MM.1S (cell line): ENCODE measurements at regions not wholly inside any gene's neighbourhood (a gene's known extent, or its start where the extent isn't known, plus 50 kb on each side); places are given as distances from the start of the nearest gene placed in this dataset.

ENCODE experiments used
- DNase-seq: peaks from one replicate; pipeline ENCODE4 v3.0.0-alpha.2; 2015
- H2AFZ ChIP-seq: fragments of 300-600 bp; sonication (generic); 2 replicates; pipeline ENCODE4 v1.6.0; 2016; ENCODE audit warnings: antibody characterized with exemption, low read length
- H3F3A ChIP-seq: fragments of 300-600 bp; sonication (generic); 2 replicates; pipeline ENCODE4 v1.6.1; 2016; ENCODE audit warnings: mild to moderate bottlenecking, antibody characterized with exemption, low read length, moderate library complexity, mixed read lengths; ENCODE audit not compliant: insufficient read depth
- H3K27ac ChIP-seq: fragments of 300-600 bp; sonication (generic); 2 replicates; pipeline ENCODE4 v1.5.1; 2016; ENCODE audit warnings: mild to moderate bottlenecking, low read length
- H3K27me3 ChIP-seq: fragments of 300-600 bp; sonication (generic); replicated peaks from 2 replicates; pipeline ENCODE4 v1.6.0; 2016; ENCODE audit warnings: low read length; ENCODE audit not compliant: insufficient read depth
- H3K36me3 ChIP-seq: fragments of 300-600 bp; sonication (generic); replicated peaks from 2 replicates; pipeline ENCODE4 v1.6.1; 2016; ENCODE audit warnings: mild to moderate bottlenecking, low read length, mixed read lengths; ENCODE audit not compliant: insufficient read depth
- H3K4me1 ChIP-seq: fragments of 300-600 bp; sonication (generic); 2 replicates; pipeline ENCODE4 v1.6.1; 2016; ENCODE audit warnings: low read length, mixed read lengths
- H3K4me2 ChIP-seq: fragments of 300-600 bp; sonication (generic); 2 replicates; pipeline ENCODE4 v1.6.0; 2016; ENCODE audit warnings: low read depth, low read length
- H3K4me3 ChIP-seq: fragments of 300-600 bp; sonication (generic); 2 replicates; pipeline ENCODE4 v1.5.1; 2016; ENCODE audit warnings: low read length, mixed read lengths
- H3K79me2 ChIP-seq: fragments of 300-600 bp; sonication (generic); 2 replicates; pipeline ENCODE4 v1.6.1; 2016; ENCODE audit warnings: mixed run types, low read length, mixed read lengths
- H3K9ac ChIP-seq: fragments of 300-600 bp; sonication (generic); 2 replicates; pipeline ENCODE4 v1.6.1; 2016; ENCODE audit warnings: low read length, mixed read lengths
- H3K9me2 ChIP-seq: fragments of 300-600 bp; sonication (generic); replicated peaks from 2 replicates; pipeline ENCODE4 v1.6.1; 2016; ENCODE audit warnings: mild to moderate bottlenecking, low read length, mixed read lengths; ENCODE audit not compliant: insufficient read depth
- H3K9me3 ChIP-seq: fragments of 300-600 bp; sonication (generic); replicated peaks from 2 replicates; pipeline ENCODE4 v1.6.1; 2016; ENCODE audit warnings: mild to moderate bottlenecking, low read length, mixed read lengths; ENCODE audit not compliant: insufficient read depth
- H4K20me1 ChIP-seq: fragments of 300-600 bp; sonication (generic); 2 replicates; pipeline ENCODE4 v1.6.1; 2016; ENCODE audit warnings: mild to moderate bottlenecking, low read length, moderate library complexity, mixed read lengths; ENCODE audit not compliant: insufficient read depth
- EZH2 ChIP-seq: fragments of 300-600 bp; sonication (generic); optimal IDR thresholded peaks from 2 replicates; pipeline ENCODE3; 2017; ENCODE audit warnings: low read depth, mild to moderate bottlenecking, antibody characterized with exemption, low read length, mixed read lengths
- EZH2phosphoT487 ChIP-seq: fragments of 300-600 bp; sonication (generic); IDR thresholded peaks from 2 replicates; pipeline ENCODE4 v1.6.1; 2018; ENCODE audit warnings: antibody characterized with exemption, low read length
- TF ChIP-seq, protein P1 (sequence below): fragments of 300-600 bp; sonication (generic); IDR thresholded peaks from 2 replicates; pipeline ENCODE4 v1.5.1; 2016; ENCODE audit warnings: antibody characterized with exemption, low read length, mixed read lengths

- H4K20me1 ChIP-seq = no peaks in the 10 kb centered on the region
- no peaks in the 10 kb centered on the region for H3K36me3 ChIP-seq
- no peaks in the 10 kb centered on the region for H3K9me3 ChIP-seq
- H3F3A ChIP-seq = no peaks in the 10 kb centered on the region
- H3K9ac ChIP-seq = no peak overlapping the region
- H3K27ac ChIP-seq = no peak overlapping the region
- TF ChIP-seq, protein P1, sequence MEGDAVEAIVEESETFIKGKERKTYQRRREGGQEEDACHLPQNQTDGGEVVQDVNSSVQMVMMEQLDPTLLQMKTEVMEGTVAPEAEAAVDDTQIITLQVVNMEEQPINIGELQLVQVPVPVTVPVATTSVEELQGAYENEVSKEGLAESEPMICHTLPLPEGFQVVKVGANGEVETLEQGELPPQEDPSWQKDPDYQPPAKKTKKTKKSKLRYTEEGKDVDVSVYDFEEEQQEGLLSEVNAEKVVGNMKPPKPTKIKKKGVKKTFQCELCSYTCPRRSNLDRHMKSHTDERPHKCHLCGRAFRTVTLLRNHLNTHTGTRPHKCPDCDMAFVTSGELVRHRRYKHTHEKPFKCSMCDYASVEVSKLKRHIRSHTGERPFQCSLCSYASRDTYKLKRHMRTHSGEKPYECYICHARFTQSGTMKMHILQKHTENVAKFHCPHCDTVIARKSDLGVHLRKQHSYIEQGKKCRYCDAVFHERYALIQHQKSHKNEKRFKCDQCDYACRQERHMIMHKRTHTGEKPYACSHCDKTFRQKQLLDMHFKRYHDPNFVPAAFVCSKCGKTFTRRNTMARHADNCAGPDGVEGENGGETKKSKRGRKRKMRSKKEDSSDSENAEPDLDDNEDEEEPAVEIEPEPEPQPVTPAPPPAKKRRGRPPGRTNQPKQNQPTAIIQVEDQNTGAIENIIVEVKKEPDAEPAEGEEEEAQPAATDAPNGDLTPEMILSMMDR = no peak
- no peak for TF ChIP-seq EZH2phosphoT487
- TF ChIP-seq EZH2 = no peak
- no peaks in the 10 kb centered on the region for H3K27me3 ChIP-seq
- no peaks in the 10 kb centered on the region for H3K79me2 ChIP-seq
- no peak overlapping the region for H3K4me2 ChIP-seq
- no peak overlapping the region for H3K4me3 ChIP-seq
- no peaks in the 10 kb centered on the region for H3K9me2 ChIP-seq
- H3K4me1 ChIP-seq = no peaks in the 10 kb centered on the region
- DNase-seq = no peak
- H2AFZ ChIP-seq = no peak overlapping the region
These were observed 180.6 kb downstream of the CYP26A1 start for GRCh38 chr10:93254180-93254853.

DNA sequence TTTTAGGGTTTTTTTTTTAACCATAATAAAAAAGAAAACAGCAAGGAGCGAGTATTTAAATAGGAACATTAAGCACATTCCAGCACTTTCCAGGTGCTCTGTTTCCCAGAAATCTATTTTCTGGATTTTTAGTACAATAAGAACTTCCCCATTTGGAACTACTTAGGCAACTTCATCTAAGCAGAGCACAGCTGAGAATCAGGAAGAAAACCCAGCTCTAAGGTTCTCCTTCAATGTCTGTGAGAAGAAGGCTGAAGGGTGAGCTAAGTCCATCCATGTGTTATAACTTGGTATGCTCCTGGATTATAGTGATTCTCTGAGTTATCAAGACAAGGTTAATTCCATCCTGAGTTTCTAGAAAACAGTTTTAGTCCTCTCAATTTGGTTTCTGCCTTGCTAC, 181.9 kb downstream of the CYP26A1 start:
- H3K27me3 ChIP-seq = no peaks in the 10 kb centered on the region
- no peaks in the 10 kb centered on the region for H3K4me1 ChIP-seq
- no peak for DNase-seq
- no peaks in the 10 kb centered on the region for H3F3A ChIP-seq
- H3K9me3 ChIP-seq = no peaks in the 10 kb centered on the region
- H3K4me3 ChIP-seq = no peak overlapping the region
- H3K4me2 ChIP-seq = no peak overlapping the region
- no peaks in the 10 kb centered on the region for H3K79me2 ChIP-seq
- H3K36me3 ChIP-seq = no peaks in the 10 kb centered on the region
- no peak overlapping the region for H2AFZ ChIP-seq
- no peaks in the 10 kb centered on the region for H3K9me2 ChIP-seq
- TF ChIP-seq, protein P1 = no peak
- TF ChIP-seq EZH2 (no peak), EZH2phosphoT487 (no peak)
- H3K27ac ChIP-seq = no peak overlapping the region
- no peaks in the 10 kb centered on the region for H4K20me1 ChIP-seq
- H3K9ac ChIP-seq = no peak overlapping the region
